ENCODE measurements at regions not wholly inside any gene's neighbourhood (a gene's known extent, or its start where the extent isn't known, plus 50 kb on each side); places are given as distances from the start of the nearest gene placed in this dataset.

DNA sequence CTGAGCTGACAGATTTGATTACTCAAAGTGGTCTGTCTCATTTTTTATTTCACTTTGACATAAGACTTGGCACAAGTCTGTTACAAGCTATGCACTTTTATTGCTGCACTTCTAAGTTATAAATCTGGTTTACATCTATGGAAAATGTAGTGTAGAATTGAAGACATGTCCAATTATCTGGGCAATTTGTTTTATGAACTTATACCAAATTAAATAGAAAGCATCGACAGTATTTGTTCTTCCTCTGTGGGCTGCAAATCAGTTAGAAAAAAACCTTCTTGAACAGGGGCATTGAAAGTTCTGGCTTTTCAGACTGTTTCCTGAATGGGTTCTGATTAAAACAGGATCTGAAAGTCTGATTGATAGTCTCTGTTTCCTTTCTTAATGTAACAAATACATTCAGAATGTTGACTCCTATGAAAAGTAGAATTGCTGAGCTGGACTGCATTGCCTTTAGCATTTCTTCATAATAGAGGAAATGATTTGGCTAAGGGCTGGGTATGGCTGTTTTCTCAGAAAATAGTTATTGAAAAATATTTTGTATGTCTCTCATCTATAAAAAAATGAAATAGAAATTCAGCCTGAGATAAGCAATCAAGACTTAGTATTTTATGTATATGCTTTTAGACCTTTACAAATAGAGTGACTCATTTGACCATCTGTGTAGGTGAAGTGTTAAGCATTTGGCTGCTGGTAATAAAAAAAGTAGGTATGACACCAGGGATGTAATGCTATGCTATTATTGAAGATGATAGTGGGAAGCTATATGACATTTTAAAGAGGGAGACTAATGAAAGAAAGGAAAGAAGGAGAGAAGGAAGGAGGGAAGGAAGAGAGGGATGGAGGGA lies 210.9 kb upstream of the SPRY2 start:
- TF ChIP-seq, protein P1, sequence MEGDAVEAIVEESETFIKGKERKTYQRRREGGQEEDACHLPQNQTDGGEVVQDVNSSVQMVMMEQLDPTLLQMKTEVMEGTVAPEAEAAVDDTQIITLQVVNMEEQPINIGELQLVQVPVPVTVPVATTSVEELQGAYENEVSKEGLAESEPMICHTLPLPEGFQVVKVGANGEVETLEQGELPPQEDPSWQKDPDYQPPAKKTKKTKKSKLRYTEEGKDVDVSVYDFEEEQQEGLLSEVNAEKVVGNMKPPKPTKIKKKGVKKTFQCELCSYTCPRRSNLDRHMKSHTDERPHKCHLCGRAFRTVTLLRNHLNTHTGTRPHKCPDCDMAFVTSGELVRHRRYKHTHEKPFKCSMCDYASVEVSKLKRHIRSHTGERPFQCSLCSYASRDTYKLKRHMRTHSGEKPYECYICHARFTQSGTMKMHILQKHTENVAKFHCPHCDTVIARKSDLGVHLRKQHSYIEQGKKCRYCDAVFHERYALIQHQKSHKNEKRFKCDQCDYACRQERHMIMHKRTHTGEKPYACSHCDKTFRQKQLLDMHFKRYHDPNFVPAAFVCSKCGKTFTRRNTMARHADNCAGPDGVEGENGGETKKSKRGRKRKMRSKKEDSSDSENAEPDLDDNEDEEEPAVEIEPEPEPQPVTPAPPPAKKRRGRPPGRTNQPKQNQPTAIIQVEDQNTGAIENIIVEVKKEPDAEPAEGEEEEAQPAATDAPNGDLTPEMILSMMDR (conservative IDR thresholded peaks at IDR 0.05; ENCODE audit: low read depth in 2 of 2): no peak
- TF ChIP-seq EZH2phosphoT487 (IDR thresholded peaks at IDR 0.05; ENCODE audit: unreplicated experiment) (no peak), JUNB (IDR thresholded peaks at IDR 0.05; ENCODE audit: unreplicated experiment) (no peak), NANOG (IDR thresholded peaks at IDR 0.05; ENCODE audit: borderline replicate concordance) (no peak), POLR2AphosphoS5 (IDR thresholded peaks at IDR 0.05; ENCODE audit: low read depth) (no peak)
- TF ChIP-seq, protein P2, sequence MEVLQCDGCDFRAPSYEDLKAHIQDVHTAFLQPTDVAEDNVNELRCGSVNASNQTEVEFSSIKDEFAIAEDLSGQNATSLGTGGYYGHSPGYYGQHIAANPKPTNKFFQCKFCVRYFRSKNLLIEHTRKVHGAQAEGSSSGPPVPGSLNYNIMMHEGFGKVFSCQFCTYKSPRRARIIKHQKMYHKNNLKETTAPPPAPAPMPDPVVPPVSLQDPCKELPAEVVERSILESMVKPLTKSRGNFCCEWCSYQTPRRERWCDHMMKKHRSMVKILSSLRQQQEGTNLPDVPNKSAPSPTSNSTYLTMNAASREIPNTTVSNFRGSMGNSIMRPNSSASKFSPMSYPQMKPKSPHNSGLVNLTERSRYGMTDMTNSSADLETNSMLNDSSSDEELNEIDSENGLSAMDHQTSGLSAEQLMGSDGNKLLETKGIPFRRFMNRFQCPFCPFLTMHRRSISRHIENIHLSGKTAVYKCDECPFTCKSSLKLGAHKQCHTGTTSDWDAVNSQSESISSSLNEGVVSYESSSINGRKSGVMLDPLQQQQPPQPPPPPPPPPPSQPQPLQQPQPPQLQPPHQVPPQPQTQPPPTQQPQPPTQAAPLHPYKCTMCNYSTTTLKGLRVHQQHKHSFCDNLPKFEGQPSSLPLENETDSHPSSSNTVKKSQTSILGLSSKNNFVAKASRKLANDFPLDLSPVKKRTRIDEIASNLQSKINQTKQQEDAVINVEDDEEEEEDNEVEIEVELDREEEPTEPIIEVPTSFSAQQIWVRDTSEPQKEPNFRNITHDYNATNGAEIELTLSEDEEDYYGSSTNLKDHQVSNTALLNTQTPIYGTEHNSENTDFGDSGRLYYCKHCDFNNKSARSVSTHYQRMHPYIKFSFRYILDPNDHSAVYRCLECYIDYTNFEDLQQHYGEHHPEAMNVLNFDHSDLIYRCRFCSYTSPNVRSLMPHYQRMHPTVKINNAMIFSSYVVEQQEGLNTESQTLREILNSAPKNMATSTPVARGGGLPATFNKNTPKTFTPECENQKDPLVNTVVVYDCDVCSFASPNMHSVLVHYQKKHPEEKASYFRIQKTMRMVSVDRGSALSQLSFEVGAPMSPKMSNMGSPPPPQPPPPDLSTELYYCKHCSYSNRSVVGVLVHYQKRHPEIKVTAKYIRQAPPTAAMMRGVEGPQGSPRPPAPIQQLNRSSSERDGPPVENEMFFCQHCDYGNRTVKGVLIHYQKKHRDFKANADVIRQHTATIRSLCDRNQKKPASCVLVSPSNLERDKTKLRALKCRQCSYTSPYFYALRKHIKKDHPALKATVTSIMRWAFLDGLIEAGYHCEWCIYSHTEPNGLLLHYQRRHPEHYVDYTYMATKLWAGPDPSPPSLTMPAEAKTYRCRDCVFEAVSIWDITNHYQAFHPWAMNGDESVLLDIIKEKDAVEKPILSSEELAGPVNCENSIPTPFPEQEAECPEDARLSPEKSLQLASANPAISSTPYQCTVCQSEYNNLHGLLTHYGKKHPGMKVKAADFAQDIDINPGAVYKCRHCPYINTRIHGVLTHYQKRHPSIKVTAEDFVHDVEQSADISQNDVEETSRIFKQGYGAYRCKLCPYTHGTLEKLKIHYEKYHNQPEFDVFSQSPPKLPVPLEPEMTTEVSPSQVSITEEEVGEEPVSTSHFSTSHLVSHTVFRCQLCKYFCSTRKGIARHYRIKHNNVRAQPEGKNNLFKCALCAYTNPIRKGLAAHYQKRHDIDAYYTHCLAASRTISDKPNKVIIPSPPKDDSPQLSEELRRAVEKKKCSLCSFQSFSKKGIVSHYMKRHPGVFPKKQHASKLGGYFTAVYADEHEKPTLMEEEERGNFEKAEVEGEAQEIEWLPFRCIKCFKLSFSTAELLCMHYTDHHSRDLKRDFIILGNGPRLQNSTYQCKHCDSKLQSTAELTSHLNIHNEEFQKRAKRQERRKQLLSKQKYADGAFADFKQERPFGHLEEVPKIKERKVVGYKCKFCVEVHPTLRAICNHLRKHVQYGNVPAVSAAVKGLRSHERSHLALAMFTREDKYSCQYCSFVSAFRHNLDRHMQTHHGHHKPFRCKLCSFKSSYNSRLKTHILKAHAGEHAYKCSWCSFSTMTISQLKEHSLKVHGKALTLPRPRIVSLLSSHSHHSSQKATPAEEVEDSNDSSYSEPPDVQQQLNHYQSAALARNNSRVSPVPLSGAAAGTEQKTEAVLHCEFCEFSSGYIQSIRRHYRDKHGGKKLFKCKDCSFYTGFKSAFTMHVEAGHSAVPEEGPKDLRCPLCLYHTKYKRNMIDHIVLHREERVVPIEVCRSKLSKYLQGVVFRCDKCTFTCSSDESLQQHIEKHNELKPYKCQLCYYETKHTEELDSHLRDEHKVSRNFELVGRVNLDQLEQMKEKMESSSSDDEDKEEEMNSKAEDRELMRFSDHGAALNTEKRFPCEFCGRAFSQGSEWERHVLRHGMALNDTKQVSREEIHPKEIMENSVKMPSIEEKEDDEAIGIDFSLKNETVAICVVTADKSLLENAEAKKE (CRISPR knock-in tag; IDR thresholded peaks at IDR 0.05): no peak
